Keratinocyte (primary cell): ENCODE measurements at regions not wholly inside any gene's neighbourhood (a gene's known extent, or its start where the extent isn't known, plus 50 kb on each side); places are given as distances from the start of the nearest gene placed in this dataset.

ENCODE experiments used
- DNase-seq: peaks from one replicate; pipeline ENCODE4 v3.0.0-alpha.2; 2011; ENCODE audit warnings: low read depth, missing footprints, low spot score
- FAIRE-seq: peaks from 2 replicates; lab custom pipeline; 2011; peaks lifted over from hg19 to GRCh38; lab: Jason Lieb, UNC
- H2AFZ ChIP-seq: 2 replicates; pipeline ENCODE4 v1.6.0; 2012; ENCODE audit warnings: low read length, control low read depth, inconsistent platforms; ENCODE audit not compliant: control insufficient read depth
- H3K27ac ChIP-seq: 2 replicates; pipeline ENCODE4 v1.5.1; 2011; ENCODE audit warnings: low read length; ENCODE audit not compliant: control insufficient read depth, insufficient read depth
- H3K27me3 ChIP-seq: 3 replicates; pipeline ENCODE4 v1.6.0; 2011; ENCODE audit warnings: low read length; ENCODE audit not compliant: control insufficient read depth, insufficient read depth; ENCODE audit errors: extremely low read depth
- H3K36me3 ChIP-seq, 2 experiments: 2 replicates in 1 of 2; 3 replicates in 1 of 2; pipeline ENCODE4 v1.5.1; 2011; ENCODE audit warnings: low read length in 2 of 2, mild to moderate bottlenecking in 1 of 2; ENCODE audit not compliant: control insufficient read depth in 2 of 2, insufficient read depth in 2 of 2; ENCODE audit errors: extremely low read depth in 1 of 2
- H3K4me1 ChIP-seq: 3 replicates; pipeline ENCODE4 v1.5.1; 2011; ENCODE audit warnings: low read length; ENCODE audit not compliant: control insufficient read depth, insufficient read depth; ENCODE audit errors: extremely low read depth
- H3K4me2 ChIP-seq: 3 replicates; pipeline ENCODE4 v1.6.0; 2011; ENCODE audit warnings: low read depth, low read length; ENCODE audit not compliant: control insufficient read depth, insufficient read depth; ENCODE audit errors: extremely low read depth
- H3K4me3 ChIP-seq, 3 experiments: fragments of 200-600 bp in 1 of 3; sonication (generic) in 1 of 3; 2 replicates in 2 of 3; 3 replicates in 1 of 3; pipeline ENCODE4 v1.5.1; 2011 to 2016; ENCODE audit warnings: low read length in 3 of 3, mild to moderate bottlenecking in 3 of 3, control low read depth in 2 of 3, inconsistent platforms in 1 of 3, low read depth in 1 of 3, mixed read lengths in 1 of 3, mixed run types in 1 of 3, moderate library complexity in 1 of 3; ENCODE audit not compliant: control insufficient read depth in 2 of 3, insufficient read depth in 2 of 3; ENCODE audit errors: extremely low read depth in 1 of 3
- H3K79me2 ChIP-seq: 2 replicates; pipeline ENCODE4 v1.6.0; 2012; ENCODE audit warnings: low read length; ENCODE audit not compliant: control insufficient read depth, insufficient read depth
- H3K9ac ChIP-seq: 3 replicates; pipeline ENCODE4 v1.6.0; 2011; ENCODE audit warnings: low read length; ENCODE audit not compliant: control insufficient read depth, insufficient read depth; ENCODE audit errors: extremely low read depth
- H3K9me1 ChIP-seq: 3 replicates; pipeline ENCODE4 v1.6.0; 2011; ENCODE audit warnings: low read length; ENCODE audit not compliant: control insufficient read depth, insufficient read depth; ENCODE audit errors: extremely low read depth
- H3K9me3 ChIP-seq: 2 replicates; pipeline ENCODE4 v1.5.1; 2012; ENCODE audit warnings: low read depth, low read length; ENCODE audit not compliant: control insufficient read depth
- H4K20me1 ChIP-seq: 3 replicates; pipeline ENCODE4 v1.6.0; 2011; ENCODE audit warnings: low read length; ENCODE audit not compliant: control insufficient read depth, insufficient read depth; ENCODE audit errors: extremely low read depth
- CTCF ChIP-seq, 3 experiments: IDR thresholded peaks in 1 of 3; conservative IDR thresholded peaks in 1 of 3; optimal IDR thresholded peaks in 1 of 3; 2 replicates in 2 of 3; 3 replicates in 1 of 3; pipeline versions ENCODE3 to v1.5.1; 2011; ENCODE audit warnings: low read length in 3 of 3, mild to moderate bottlenecking in 3 of 3, moderate library complexity in 2 of 3, control low read depth in 1 of 3, inconsistent platforms in 1 of 3; ENCODE audit not compliant: insufficient read depth in 2 of 3; ENCODE audit errors: extremely low read depth in 1 of 3
- EZH2 ChIP-seq: IDR thresholded peaks from one replicate; pipeline ENCODE4 v1.6.1; 2012; ENCODE audit warnings: inconsistent platforms, mild to moderate bottlenecking, low read length, moderate library complexity
- dilution Hi-C: fragments of 300-500 bp; cut with MboI; formaldehyde crosslinking; loops from one replicate; pipeline ENCODE4 v1.7.0; 2020; ENCODE audit warnings: low sequenced_read_pairs; ENCODE audit not compliant: extremely low pct_ligation_motif_present

GRCh38 chr1:193850745-193851144 lies 664.3 kb upstream of the B3GALT2 start:
- H3K9me3 ChIP-seq, result no peaks in the 10 kb centered on the region
- no peaks in the 10 kb centered on the region for H3K36me3 ChIP-seq
- dilution Hi-C loops, result no loop called here
- H3K9ac ChIP-seq, result no peak overlapping the region
- FAIRE-seq (no peak), DNase-seq (no peak)
- no peak overlapping the region for H3K4me2 ChIP-seq
- H3K27me3 ChIP-seq, result no peaks in the 10 kb centered on the region
- H3K9me1 ChIP-seq, result no peaks in the 10 kb centered on the region
- H3K27ac ChIP-seq, result no peak overlapping the region
- no peaks in the 10 kb centered on the region for H3K79me2 ChIP-seq
- H2AFZ ChIP-seq, result no peak overlapping the region
- H3K4me1 ChIP-seq, result peaks cover 4% of the 10 kb centered on the region
- TF ChIP-seq EZH2 (no peak), CTCF (optimal IDR thresholded peaks at IDR 0.05 in 1 of 3, IDR thresholded peaks at IDR 0.05 in 1 of 3, conservative IDR thresholded peaks at IDR 0.05 in 1 of 3; ENCODE audit: extremely low read depth in 1 of 3, insufficient read depth in 2 of 3, low read length in 3 of 3) (no peak)
- H3K4me3 ChIP-seq, result no peak overlapping the region
- H4K20me1 ChIP-seq, result no peaks in the 10 kb centered on the region

DNA sequence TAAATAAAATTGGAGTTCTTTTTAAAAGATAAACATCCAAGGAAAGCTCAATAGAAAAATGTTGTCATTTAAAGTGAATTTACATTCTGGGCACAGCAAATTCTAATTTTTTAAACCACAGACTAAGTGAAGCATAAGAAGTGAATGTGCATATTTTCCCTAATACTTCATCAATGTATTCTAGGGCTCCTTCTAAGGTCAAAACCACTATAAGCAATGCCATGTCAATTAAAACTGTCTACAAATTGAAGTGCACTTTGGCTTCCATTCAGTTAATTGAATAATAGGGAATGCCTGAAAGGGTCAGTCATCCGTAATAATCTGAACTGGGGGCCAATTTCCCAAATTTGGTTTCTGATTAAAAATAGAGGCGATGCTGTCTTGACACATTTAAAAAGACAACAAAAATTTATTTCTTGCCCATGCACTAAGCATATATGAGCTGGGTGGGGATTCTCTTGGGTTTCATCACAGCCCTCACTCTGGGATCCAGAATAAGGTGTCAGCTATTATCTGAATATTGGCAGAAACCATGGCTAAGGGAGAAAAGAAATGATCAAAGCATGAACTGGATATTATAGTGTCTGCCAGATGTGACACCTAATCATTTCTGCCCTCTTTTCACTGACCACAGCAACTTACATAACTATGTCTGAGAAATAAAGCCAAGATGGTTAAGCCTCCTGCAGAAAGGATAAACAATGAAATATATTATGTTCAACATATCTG lies 660.6 kb upstream of the B3GALT2 start:
- H3K4me2 ChIP-seq, result no peak overlapping the region
- TF ChIP-seq EZH2 (no peak), CTCF (optimal IDR thresholded peaks at IDR 0.05 in 1 of 3, IDR thresholded peaks at IDR 0.05 in 1 of 3, conservative IDR thresholded peaks at IDR 0.05 in 1 of 3; ENCODE audit: extremely low read depth in 1 of 3, insufficient read depth in 2 of 3, low read length in 3 of 3) (no peak)
- H3K79me2 ChIP-seq, result no peaks in the 10 kb centered on the region
- H3K27ac ChIP-seq, result no peak overlapping the region
- H3K27me3 ChIP-seq, result no peaks in the 10 kb centered on the region
- H3K36me3 ChIP-seq, result no peaks in the 10 kb centered on the region
- FAIRE-seq (no peak), DNase-seq (no peak)
- H4K20me1 ChIP-seq, result no peaks in the 10 kb centered on the region
- H3K4me3 ChIP-seq, result no peak overlapping the region
- H3K9me3 ChIP-seq, result no peaks in the 10 kb centered on the region
- H3K9me1 ChIP-seq, result no peaks in the 10 kb centered on the region
- H3K4me1 ChIP-seq, result peaks cover 4% of the 10 kb centered on the region
- dilution Hi-C loops, result no loop called here
- no peak overlapping the region for H2AFZ ChIP-seq
- no peak overlapping the region for H3K9ac ChIP-seq
